WI38 (cell line): ENCODE measurements at regions not wholly inside any gene's neighbourhood (a gene's known extent, or its start where the extent isn't known, plus 50 kb on each side); places are given as distances from the start of the nearest gene placed in this dataset.
"Not testable (repeated sequence)": the region's sequence is repeated elsewhere in the genome, so short reads cannot be mapped to it uniquely, and the experiment has no call there.

Experiments used
- H3K4me3 ChIP-seq: 2 replicates; pipeline ENCODE4 v1.5.1; 2011; ENCODE audit warnings: low read depth, mild to moderate bottlenecking, control low read depth, low read length
- CTCF ChIP-seq: IDR thresholded peaks from 2 replicates; pipeline ENCODE4 v1.5.1; 2012; ENCODE audit warnings: low read depth, mild to moderate bottlenecking, control low read depth, low read length

DNA sequence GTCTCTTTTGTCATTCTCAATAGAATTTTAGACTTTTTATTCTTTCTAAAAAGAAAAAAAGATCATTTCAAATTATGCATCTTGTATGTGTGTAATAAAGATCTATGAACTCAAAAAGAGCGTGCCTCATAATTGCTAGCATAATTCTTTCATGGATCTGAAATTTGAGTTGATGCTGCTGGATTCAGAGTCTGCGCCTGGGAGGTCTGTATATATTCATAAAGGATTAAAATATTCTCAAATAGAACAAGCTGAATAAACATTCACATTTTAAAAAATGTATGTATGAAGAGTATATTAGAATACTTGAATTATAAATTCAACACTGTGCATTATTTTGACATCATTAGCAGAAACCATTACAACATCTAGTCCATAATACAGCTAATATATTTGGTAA lies 297.8 kb upstream of the GRAMD2B start:
- TF ChIP-seq CTCF = no peak
- H3K4me3 ChIP-seq = no peak overlapping the region

- no peak for TF ChIP-seq CTCF
- no peak overlapping the region for H3K4me3 ChIP-seq
Observed at GRCh38 chr5:126126574-126126973, 296.6 kb upstream of the GRAMD2B start.

DNA sequence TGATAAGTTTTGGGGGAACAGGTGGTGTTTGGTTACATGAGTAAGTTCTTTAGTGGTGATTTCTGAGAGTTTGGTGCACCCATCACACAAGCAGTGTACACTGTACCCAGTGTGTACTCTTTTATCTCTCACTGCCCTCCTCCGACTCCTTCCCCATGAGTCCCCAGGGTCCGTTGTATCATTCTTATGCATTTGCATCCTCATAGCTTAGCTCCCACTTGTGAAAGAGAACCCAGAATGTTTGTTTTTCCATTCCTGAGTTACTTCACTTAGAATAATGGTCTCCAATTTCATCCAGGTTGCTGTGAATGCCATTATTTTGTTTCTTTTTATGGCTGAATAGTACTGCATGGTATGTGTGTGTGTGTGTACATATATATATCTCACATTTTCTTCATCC lies 295.8 kb upstream of the GRAMD2B start:
- not testable (repeated sequence) for H3K4me3 ChIP-seq

GRCh38 chr5:126129431-126129830 lies 293.8 kb upstream of the GRAMD2B start:
- H3K4me3 ChIP-seq = no peak overlapping the region
- TF ChIP-seq CTCF = no peak

- no peak for TF ChIP-seq CTCF
- no peak overlapping the region for H3K4me3 ChIP-seq
Observed at GRCh38 chr5:126133424-126133823, 289.8 kb upstream of the GRAMD2B start.

- TF ChIP-seq CTCF = no peak
- no peak overlapping the region for H3K4me3 ChIP-seq
Observed at GRCh38 chr5:126137891-126138280, 285.3 kb upstream of the GRAMD2B start.

DNA sequence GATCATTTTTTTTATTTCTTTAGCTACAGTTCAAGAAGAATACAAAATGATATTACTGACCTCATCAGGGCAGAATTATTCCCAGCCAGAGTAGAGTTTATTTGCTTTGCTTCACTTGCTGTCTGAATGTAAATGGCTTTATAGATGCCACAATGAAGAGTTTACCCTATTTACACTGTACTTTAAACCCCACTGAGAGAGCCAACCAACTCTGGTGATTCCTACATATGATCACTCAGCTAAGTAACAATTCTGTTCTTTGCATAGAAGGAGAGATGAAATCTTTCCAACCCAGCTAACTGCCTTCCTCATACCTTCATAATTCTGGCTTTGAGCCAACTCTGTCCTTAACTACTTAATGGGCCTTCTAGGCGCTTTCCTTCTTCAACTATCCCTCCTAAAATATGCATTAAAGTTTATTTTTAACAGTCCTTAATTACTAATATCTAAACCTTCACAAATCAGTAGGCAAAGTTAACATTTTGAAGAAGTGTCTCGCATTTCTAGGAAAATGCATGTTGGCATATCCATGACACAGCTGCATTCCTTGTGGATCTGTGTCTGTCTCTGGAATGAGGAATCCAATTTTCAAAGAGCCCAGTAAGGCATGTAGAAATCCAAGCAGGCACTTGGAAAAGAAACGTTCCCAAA lies 284.8 kb upstream of the GRAMD2B start:
- no peak overlapping the region for H3K4me3 ChIP-seq
- TF ChIP-seq CTCF = no peak

DNA sequence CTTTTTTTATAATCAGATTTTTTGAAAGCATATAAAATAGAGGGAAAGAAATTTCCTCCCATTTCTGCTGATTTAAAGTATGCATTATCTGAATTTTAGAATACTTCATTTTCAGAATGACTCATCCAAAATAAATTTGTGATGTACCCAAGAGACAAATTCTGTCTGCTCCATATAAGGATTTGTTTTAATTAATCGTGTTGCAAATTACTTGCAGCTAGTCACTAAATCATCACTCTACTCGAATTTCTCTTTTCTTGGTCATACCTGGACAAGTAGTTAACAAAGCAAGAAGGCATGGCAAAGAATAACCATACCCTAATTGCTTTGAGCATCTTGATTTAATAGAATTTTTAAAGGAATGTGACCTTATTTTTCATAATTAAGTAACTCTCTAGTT lies 284.1 kb upstream of the GRAMD2B start:
- TF ChIP-seq CTCF = no peak
- H3K4me3 ChIP-seq = no peak overlapping the region
